GM12878 (cell line): ENCODE measurements at regions not wholly inside any gene's neighbourhood (a gene's known extent, or its start where the extent isn't known, plus 50 kb on each side); places are given as distances from the start of the nearest gene placed in this dataset.
"Not testable (repeated sequence)": the region's sequence is repeated elsewhere in the genome, so short reads cannot be mapped to it uniquely, and the experiment has no call there.

ENCODE experiments used
- ATAC-seq: fragments of 200-7000 bp; cut with Tn5 transposase; 3 replicates; pipeline ENCODE4 v1.9.1; 2020; ENCODE audit warnings: mild to moderate bottlenecking, moderate library complexity
- BruUV-seq: library from RNA; stranded (reverse); fragments of 400-500 nt; replicated peaks from 2 replicates; lab custom pipeline; 2021; lab: Mats Ljungman, UMichigan
- CTCF ChIA-PET: fragments of 300-600 bp; sonication (Branson Sonifier 250); formaldehyde crosslinking; extraction: SDS; loops from one replicate; lab custom pipeline; 2021; ENCODE audit warnings: inconsistent platforms; lab: Yijun Ruan, JAX
- POLR2A ChIA-PET: fragments of 350-600 bp; formaldehyde crosslinking; extraction: SDS; loops from one replicate; lab custom pipeline; 2021; ENCODE audit warnings: inconsistent platforms; lab: Charles Lee
- RAD21 ChIA-PET: fragments of 300-600 bp; sonication (Branson Sonifier 250); formaldehyde crosslinking; loops from one replicate; lab custom pipeline; 2023; ENCODE audit warnings: antibody characterized with exemption; ENCODE audit not compliant: unreplicated experiment; lab: Charles Lee
- SMC1A ChIA-PET: fragments of 300-600 bp; sonication (Branson Sonifier 250); formaldehyde crosslinking; loops from one replicate; lab custom pipeline; 2023; ENCODE audit not compliant: unreplicated experiment, uncharacterized antibody; lab: Charles Lee
- DNase-seq: peaks from one replicate; pipeline ENCODE4 v3.0.0-alpha.2; 2011; ENCODE audit warnings: low read depth, low spot score
- FAIRE-seq: peaks from 3 replicates; lab custom pipeline; 2011; peaks lifted over from hg19 to GRCh38; lab: Jason Lieb, UNC
- H2AFZ ChIP-seq: 2 replicates; pipeline ENCODE4 v1.6.0; 2011; ENCODE audit warnings: low read depth, low read length, control low read depth; ENCODE audit not compliant: control insufficient read depth
- H3K27ac ChIP-seq: 2 replicates; pipeline ENCODE4 v1.5.1; 2011; ENCODE audit warnings: control low read depth; ENCODE audit not compliant: control insufficient read depth, insufficient read depth
- H3K27me3 ChIP-seq, 2 experiments: replicated peaks in 1 of 2; 2 replicates each; pipeline versions ENCODE4 v1.6.0 to v1.6.1; 2011; ENCODE audit warnings: low read length in 1 of 2; ENCODE audit not compliant: control insufficient read depth in 2 of 2, insufficient read depth in 2 of 2
- H3K36me3 ChIP-seq, 2 experiments: 2 replicates each; pipeline ENCODE4 v1.5.1; 2011; ENCODE audit warnings: low read length in 1 of 2; ENCODE audit not compliant: control insufficient read depth in 2 of 2, insufficient read depth in 2 of 2
- H3K4me1 ChIP-seq: 2 replicates; pipeline ENCODE4 v1.6.1; 2011; ENCODE audit warnings: mild to moderate bottlenecking, low read length, moderate library complexity, mixed read lengths; ENCODE audit not compliant: control insufficient read depth, insufficient read depth
- H3K4me2 ChIP-seq: 2 replicates; pipeline ENCODE4 v1.6.0; 2011; ENCODE audit warnings: control low read depth; ENCODE audit not compliant: control insufficient read depth, insufficient read depth
- H3K4me3 ChIP-seq: fragments of 200-600 bp; sonication (generic); 2 replicates; pipeline ENCODE4 v1.5.1; 2016
- H3K79me2 ChIP-seq: 2 replicates; pipeline ENCODE4 v1.6.0; 2011; ENCODE audit warnings: low read length; ENCODE audit not compliant: control insufficient read depth, insufficient read depth
- H3K9ac ChIP-seq: 2 replicates; pipeline ENCODE4 v1.8.0; 2011; ENCODE audit warnings: low read length, control low read depth, mixed read lengths; ENCODE audit not compliant: control insufficient read depth, insufficient read depth
- H3K9me3 ChIP-seq: replicated peaks from 3 replicates; pipeline ENCODE4 v1.5.1; 2011; ENCODE audit warnings: mild to moderate bottlenecking, low read length; ENCODE audit not compliant: control insufficient read depth, insufficient read depth
- H4K20me1 ChIP-seq: 2 replicates; pipeline ENCODE4 v1.6.0; 2011; ENCODE audit not compliant: control insufficient read depth, insufficient read depth
- WGBS: methylation state at CpG from one replicate; pipeline ENCODE4 v1.1.6; 2016; ENCODE audit warnings: low lambda C conversion rate; ENCODE audit not compliant: insufficient replicate concordance, insufficient coverage; ENCODE audit errors: missing lambda C conversion rate; 5-methylcytosine and 5-hydroxymethylcytosine counted together
- in situ Hi-C: fragments of 300-500 bp; cut with MboI; formaldehyde crosslinking; loops from 9 replicates; pipeline ENCODE4 v1.14.3; 2018; ENCODE audit warnings: mixed read lengths
- intact Hi-C: fragments of 100-400 bp; cut with micrococcal nuclease; formaldehyde crosslinking; loops from one replicate; pipeline ENCODE4 v1.14.2; 2022; ENCODE audit not compliant: unreplicated experiment

GRCh38 chr14:19105551-19105950, 138.3 kb downstream of the POTEM start:
- H4K20me1 ChIP-seq, BruUV-seq, H3K4me1 ChIP-seq, POLR2A ChIA-PET, FAIRE-seq, DNase-seq, H3K79me2 ChIP-seq, H3K4me2 ChIP-seq, intact Hi-C loops, H3K27me3 ChIP-seq, RAD21 ChIA-PET, H3K27ac ChIP-seq, SMC1A ChIA-PET, CTCF ChIA-PET, H3K9me3 ChIP-seq, in situ Hi-C loops, H3K36me3 ChIP-seq, ATAC-seq, H3K9ac ChIP-seq, H2AFZ ChIP-seq, H3K4me3 ChIP-seq: not testable (repeated sequence)
- under 1% methylated on average over 4 of the region's 5 CpGs for WGBS

GRCh38 chr14:19109887-19110286, 142.7 kb downstream of the POTEM start:
- H3K4me1 ChIP-seq, FAIRE-seq, SMC1A ChIA-PET, H3K4me3 ChIP-seq, H3K27ac ChIP-seq, ATAC-seq, H3K9me3 ChIP-seq, H3K36me3 ChIP-seq, in situ Hi-C loops, CTCF ChIA-PET, H3K79me2 ChIP-seq, RAD21 ChIA-PET, H3K9ac ChIP-seq, DNase-seq, H4K20me1 ChIP-seq, BruUV-seq, H3K4me2 ChIP-seq, H2AFZ ChIP-seq, H3K27me3 ChIP-seq, intact Hi-C loops, POLR2A ChIA-PET: not testable (repeated sequence)
- 61% methylated on average over 1 of the region's 2 CpGs for WGBS

DNA sequence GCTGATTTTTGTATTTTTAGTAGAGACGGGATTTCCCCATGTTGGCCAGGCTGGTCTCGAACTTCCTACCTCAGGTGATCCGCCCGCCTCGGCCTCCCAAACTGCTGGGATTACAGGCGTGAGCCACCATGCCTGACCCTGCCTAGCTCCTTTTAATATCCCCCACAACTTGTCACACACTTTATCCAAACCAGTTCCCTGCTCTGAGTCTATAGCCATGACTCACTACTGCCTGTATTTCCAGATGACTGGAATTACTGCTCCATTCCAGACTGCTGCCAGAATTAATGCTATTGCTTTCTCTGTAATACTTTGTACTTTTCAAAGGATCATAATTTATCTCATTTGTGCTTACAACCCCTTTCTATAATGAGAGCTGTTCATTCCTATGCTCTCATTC, 153.1 kb downstream of the POTEM start:
- H3K36me3 ChIP-seq, SMC1A ChIA-PET, in situ Hi-C loops, H4K20me1 ChIP-seq, H3K4me2 ChIP-seq, BruUV-seq, H3K4me3 ChIP-seq, H3K27ac ChIP-seq, ATAC-seq, DNase-seq, FAIRE-seq, H3K27me3 ChIP-seq, RAD21 ChIA-PET, H3K9ac ChIP-seq, intact Hi-C loops, POLR2A ChIA-PET, H3K9me3 ChIP-seq, CTCF ChIA-PET, H3K79me2 ChIP-seq, H2AFZ ChIP-seq, H3K4me1 ChIP-seq: not testable (repeated sequence)
- WGBS = 0% methylated on average over 1 of the region's 6 CpGs

DNA sequence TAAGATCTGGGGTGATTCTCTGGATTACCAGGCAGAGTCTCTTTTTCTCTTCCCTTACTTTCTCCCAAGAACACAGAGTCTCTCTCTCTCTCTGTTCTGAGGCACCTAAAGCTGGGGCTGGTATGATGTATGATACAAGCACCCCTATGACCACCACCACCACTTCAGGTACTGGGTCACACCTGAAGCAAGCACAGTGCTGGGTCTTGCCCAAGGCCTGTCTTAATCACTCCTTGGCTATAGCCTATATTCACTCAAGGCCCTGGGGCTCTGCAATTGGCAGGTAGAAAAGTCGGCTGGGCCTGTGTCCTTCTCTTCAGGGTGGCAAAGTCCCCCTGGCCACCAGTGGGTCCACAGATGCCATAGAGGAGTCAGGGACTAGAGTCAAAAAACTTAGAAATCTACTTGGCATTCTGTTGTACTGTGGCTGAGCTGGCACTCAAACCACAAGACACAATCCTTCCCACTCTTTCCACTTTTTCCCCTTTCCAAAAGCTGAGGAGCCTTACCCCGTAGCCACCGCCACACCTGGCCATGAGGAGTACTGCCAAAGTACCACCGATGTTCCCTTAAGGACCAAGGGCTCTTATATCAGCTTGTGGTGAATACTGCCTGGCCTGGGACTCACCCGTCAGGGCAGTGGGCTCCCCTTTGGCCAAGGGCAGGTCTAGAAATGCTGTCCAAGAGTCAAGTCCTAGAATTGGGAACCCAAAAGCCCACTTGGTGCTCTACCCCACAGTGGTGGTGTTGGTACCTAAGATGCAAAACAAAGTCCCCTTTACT, 159.2 kb downstream of the POTEM start:
- H3K27me3 ChIP-seq, in situ Hi-C loops, POLR2A ChIA-PET, intact Hi-C loops, CTCF ChIA-PET, FAIRE-seq, H2AFZ ChIP-seq, H3K9me3 ChIP-seq, H3K79me2 ChIP-seq, H3K27ac ChIP-seq, H3K4me2 ChIP-seq, DNase-seq, RAD21 ChIA-PET, H4K20me1 ChIP-seq, ATAC-seq, BruUV-seq, H3K4me3 ChIP-seq, SMC1A ChIA-PET, H3K4me1 ChIP-seq, H3K36me3 ChIP-seq, H3K9ac ChIP-seq: not testable (repeated sequence)
- WGBS = 51% methylated on average over 5 of the region's 5 CpGs
